ENCODE measurements at regions not wholly inside any gene's neighbourhood (a gene's known extent, or its start where the extent isn't known, plus 50 kb on each side); places are given as distances from the start of the nearest gene placed in this dataset.

- H3K4me1 Mint-ChIP-seq (ENCODE audit: unreplicated experiment), result no peaks in the 10 kb centered on the region
- H3K27me3 Mint-ChIP-seq (ENCODE audit: unreplicated experiment), result peaks cover 9% of the 10 kb centered on the region
- no peak for DNase-seq (ENCODE audit: extremely low spot score, unreplicated experiment)
- H3K27ac Mint-ChIP-seq (ENCODE audit: unreplicated experiment), result no peak overlapping the region
- TF ChIP-seq, protein P1, sequence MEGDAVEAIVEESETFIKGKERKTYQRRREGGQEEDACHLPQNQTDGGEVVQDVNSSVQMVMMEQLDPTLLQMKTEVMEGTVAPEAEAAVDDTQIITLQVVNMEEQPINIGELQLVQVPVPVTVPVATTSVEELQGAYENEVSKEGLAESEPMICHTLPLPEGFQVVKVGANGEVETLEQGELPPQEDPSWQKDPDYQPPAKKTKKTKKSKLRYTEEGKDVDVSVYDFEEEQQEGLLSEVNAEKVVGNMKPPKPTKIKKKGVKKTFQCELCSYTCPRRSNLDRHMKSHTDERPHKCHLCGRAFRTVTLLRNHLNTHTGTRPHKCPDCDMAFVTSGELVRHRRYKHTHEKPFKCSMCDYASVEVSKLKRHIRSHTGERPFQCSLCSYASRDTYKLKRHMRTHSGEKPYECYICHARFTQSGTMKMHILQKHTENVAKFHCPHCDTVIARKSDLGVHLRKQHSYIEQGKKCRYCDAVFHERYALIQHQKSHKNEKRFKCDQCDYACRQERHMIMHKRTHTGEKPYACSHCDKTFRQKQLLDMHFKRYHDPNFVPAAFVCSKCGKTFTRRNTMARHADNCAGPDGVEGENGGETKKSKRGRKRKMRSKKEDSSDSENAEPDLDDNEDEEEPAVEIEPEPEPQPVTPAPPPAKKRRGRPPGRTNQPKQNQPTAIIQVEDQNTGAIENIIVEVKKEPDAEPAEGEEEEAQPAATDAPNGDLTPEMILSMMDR (IDR thresholded peaks at IDR 0.05), result no peak
- H3K9me3 Mint-ChIP-seq (ENCODE audit: unreplicated experiment), result no peaks in the 10 kb centered on the region
- H3K4me3 Mint-ChIP-seq (ENCODE audit: unreplicated experiment), result no peak overlapping the region
- no peaks in the 10 kb centered on the region for H3K36me3 Mint-ChIP-seq (ENCODE audit: unreplicated experiment)
These were observed 1418.3 kb downstream of the CDH11 start for GRCh38 chr16:63703612-63704011.

- Mint-ChIP-seq H3K36me3 (ENCODE audit: unreplicated experiment) (no peaks in the 10 kb centered on the region), H3K4me3 (ENCODE audit: unreplicated experiment) (no peak overlapping the region), H3K27ac (ENCODE audit: unreplicated experiment) (no peak overlapping the region), H3K9me3 (ENCODE audit: unreplicated experiment) (no peaks in the 10 kb centered on the region), H3K27me3 (ENCODE audit: unreplicated experiment) (peaks cover 9% of the 10 kb centered on the region), H3K4me1 (ENCODE audit: unreplicated experiment) (no peaks in the 10 kb centered on the region)
- no peak for DNase-seq (ENCODE audit: extremely low spot score, unreplicated experiment)
- TF ChIP-seq, protein P1 (IDR thresholded peaks at IDR 0.05), result no peak
These were observed 1418.8 kb downstream of the CDH11 start for GRCh38 chr16:63702981-63703590.

GRCh38 chr16:63697736-63698135 is 1424.1 kb downstream of the CDH11 start:
- TF ChIP-seq, protein P1 (IDR thresholded peaks at IDR 0.05), result no peak
- Mint-ChIP-seq H3K27ac (ENCODE audit: unreplicated experiment) (no peak overlapping the region), H3K9me3 (ENCODE audit: unreplicated experiment) (no peaks in the 10 kb centered on the region)

DNA sequence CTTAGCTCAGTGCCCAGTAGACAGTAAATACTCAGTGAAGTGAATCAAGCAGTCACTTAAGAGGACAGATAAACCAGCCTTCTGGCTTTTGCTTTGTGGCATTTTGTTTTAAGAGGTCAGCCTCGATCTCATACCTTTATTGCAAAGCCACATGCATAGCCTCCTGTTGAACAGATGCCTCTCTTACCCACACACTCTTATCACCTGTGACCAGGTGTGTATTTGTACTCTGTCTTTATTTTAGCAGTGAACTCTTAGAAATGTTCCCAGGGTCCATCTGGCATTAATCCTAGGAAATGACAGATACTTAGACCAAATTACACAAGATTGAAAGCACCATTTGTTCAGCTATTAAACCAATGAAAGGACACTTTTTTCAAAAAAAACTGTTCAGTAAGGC is 1426.5 kb downstream of the CDH11 start:
- H3K27ac Mint-ChIP-seq (ENCODE audit: unreplicated experiment), result no peak overlapping the region
- no peaks in the 10 kb centered on the region for H3K27me3 Mint-ChIP-seq (ENCODE audit: unreplicated experiment)
- no peak for DNase-seq (ENCODE audit: extremely low spot score, unreplicated experiment)
- H3K36me3 Mint-ChIP-seq (ENCODE audit: unreplicated experiment), result no peaks in the 10 kb centered on the region
- no peaks in the 10 kb centered on the region for H3K9me3 Mint-ChIP-seq (ENCODE audit: unreplicated experiment)
- no peaks in the 10 kb centered on the region for H3K4me1 Mint-ChIP-seq (ENCODE audit: unreplicated experiment)
- TF ChIP-seq, protein P1 (IDR thresholded peaks at IDR 0.05), result no peak
- H3K4me3 Mint-ChIP-seq (ENCODE audit: unreplicated experiment), result no peak overlapping the region

More at GRCh38 chr16:63697736-63698135, 1424.1 kb downstream of the CDH11 start:
- Mint-ChIP-seq H3K4me3 (ENCODE audit: unreplicated experiment) (no peak overlapping the region), H3K27me3 (ENCODE audit: unreplicated experiment) (no peaks in the 10 kb centered on the region), H3K36me3 (ENCODE audit: unreplicated experiment) (no peaks in the 10 kb centered on the region), H3K4me1 (ENCODE audit: unreplicated experiment) (no peaks in the 10 kb centered on the region)
- DNase-seq (ENCODE audit: extremely low spot score, unreplicated experiment), result no peak

- Mint-ChIP-seq H3K4me1 (ENCODE audit: unreplicated experiment) (no peaks in the 10 kb centered on the region), H3K27me3 (ENCODE audit: unreplicated experiment) (no peaks in the 10 kb centered on the region), H3K4me3 (ENCODE audit: unreplicated experiment) (no peak overlapping the region), H3K9me3 (ENCODE audit: unreplicated experiment) (peaks cover 6% of the 10 kb centered on the region), H3K36me3 (ENCODE audit: unreplicated experiment) (no peaks in the 10 kb centered on the region), H3K27ac (ENCODE audit: unreplicated experiment) (no peak overlapping the region)
- no peak for DNase-seq (ENCODE audit: extremely low spot score, unreplicated experiment)
- TF ChIP-seq, protein P1 (IDR thresholded peaks at IDR 0.05), result no peak
These were observed 1430.9 kb downstream of the CDH11 start for GRCh38 chr16:63690961-63691360.
